ENCODE measurements at regions not wholly inside any gene's neighbourhood (a gene's known extent, or its start where the extent isn't known, plus 50 kb on each side); places are given as distances from the start of the nearest gene placed in this dataset.

GRCh38 chr10:118193642-118194041, 146.9 kb upstream of the RAB11FIP2 start:
- no peak overlapping the region for H3K4me3 ChIP-seq (ENCODE audit: low read depth in 1 of 3, low read length in 3 of 3)
- no peak for DNase-seq (ENCODE audit: low spot score)
- WGBS, result 67% methylated on average over 4 of the region's 4 CpGs
- no peaks in the 10 kb centered on the region for H3K36me3 ChIP-seq (ENCODE audit: control insufficient read depth in 4 of 4, insufficient read depth in 3 of 4, low read depth in 1 of 4, low read length in 3 of 4)
- H3K27ac ChIP-seq (ENCODE audit: low read depth in 1 of 2, low read length in 2 of 2), result no peak overlapping the region
- H3K9ac ChIP-seq (ENCODE audit: low read depth in 1 of 2, low read length in 2 of 2), result no peak overlapping the region
- TF ChIP-seq RAD21 (IDR thresholded peaks at IDR 0.05) (no peak), JUND (IDR thresholded peaks at IDR 0.05) (no peak), RXRA (IDR thresholded peaks at IDR 0.05) (no peak), FOXA2 (IDR thresholded peaks at IDR 0.05) (no peak), SP1 (IDR thresholded peaks at IDR 0.05) (no peak), ATF3 (IDR thresholded peaks at IDR 0.05) (no peak), HNF4G (IDR thresholded peaks at IDR 0.05) (no peak), GABPA (IDR thresholded peaks at IDR 0.05 in 1 of 2, conservative IDR thresholded peaks at IDR 0.05 in 1 of 2) (no peak), FOXA1 (IDR thresholded peaks at IDR 0.05) (no peak), TAF1 (conservative IDR thresholded peaks at IDR 0.05) (no peak), YY1 (IDR thresholded peaks at IDR 0.05) (no peak)
- TF ChIP-seq, protein P1, sequence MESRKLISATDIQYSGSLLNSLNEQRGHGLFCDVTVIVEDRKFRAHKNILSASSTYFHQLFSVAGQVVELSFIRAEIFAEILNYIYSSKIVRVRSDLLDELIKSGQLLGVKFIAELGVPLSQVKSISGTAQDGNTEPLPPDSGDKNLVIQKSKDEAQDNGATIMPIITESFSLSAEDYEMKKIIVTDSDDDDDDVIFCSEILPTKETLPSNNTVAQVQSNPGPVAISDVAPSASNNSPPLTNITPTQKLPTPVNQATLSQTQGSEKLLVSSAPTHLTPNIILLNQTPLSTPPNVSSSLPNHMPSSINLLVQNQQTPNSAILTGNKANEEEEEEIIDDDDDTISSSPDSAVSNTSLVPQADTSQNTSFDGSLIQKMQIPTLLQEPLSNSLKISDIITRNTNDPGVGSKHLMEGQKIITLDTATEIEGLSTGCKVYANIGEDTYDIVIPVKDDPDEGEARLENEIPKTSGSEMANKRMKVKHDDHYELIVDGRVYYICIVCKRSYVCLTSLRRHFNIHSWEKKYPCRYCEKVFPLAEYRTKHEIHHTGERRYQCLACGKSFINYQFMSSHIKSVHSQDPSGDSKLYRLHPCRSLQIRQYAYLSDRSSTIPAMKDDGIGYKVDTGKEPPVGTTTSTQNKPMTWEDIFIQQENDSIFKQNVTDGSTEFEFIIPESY (IDR thresholded peaks at IDR 0.05), result no peak
- TF ChIP-seq, protein P2, sequence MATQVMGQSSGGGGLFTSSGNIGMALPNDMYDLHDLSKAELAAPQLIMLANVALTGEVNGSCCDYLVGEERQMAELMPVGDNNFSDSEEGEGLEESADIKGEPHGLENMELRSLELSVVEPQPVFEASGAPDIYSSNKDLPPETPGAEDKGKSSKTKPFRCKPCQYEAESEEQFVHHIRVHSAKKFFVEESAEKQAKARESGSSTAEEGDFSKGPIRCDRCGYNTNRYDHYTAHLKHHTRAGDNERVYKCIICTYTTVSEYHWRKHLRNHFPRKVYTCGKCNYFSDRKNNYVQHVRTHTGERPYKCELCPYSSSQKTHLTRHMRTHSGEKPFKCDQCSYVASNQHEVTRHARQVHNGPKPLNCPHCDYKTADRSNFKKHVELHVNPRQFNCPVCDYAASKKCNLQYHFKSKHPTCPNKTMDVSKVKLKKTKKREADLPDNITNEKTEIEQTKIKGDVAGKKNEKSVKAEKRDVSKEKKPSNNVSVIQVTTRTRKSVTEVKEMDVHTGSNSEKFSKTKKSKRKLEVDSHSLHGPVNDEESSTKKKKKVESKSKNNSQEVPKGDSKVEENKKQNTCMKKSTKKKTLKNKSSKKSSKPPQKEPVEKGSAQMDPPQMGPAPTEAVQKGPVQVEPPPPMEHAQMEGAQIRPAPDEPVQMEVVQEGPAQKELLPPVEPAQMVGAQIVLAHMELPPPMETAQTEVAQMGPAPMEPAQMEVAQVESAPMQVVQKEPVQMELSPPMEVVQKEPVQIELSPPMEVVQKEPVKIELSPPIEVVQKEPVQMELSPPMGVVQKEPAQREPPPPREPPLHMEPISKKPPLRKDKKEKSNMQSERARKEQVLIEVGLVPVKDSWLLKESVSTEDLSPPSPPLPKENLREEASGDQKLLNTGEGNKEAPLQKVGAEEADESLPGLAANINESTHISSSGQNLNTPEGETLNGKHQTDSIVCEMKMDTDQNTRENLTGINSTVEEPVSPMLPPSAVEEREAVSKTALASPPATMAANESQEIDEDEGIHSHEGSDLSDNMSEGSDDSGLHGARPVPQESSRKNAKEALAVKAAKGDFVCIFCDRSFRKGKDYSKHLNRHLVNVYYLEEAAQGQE (IDR thresholded peaks at IDR 0.05), result no peak
- TF ChIP-seq, protein P3, sequence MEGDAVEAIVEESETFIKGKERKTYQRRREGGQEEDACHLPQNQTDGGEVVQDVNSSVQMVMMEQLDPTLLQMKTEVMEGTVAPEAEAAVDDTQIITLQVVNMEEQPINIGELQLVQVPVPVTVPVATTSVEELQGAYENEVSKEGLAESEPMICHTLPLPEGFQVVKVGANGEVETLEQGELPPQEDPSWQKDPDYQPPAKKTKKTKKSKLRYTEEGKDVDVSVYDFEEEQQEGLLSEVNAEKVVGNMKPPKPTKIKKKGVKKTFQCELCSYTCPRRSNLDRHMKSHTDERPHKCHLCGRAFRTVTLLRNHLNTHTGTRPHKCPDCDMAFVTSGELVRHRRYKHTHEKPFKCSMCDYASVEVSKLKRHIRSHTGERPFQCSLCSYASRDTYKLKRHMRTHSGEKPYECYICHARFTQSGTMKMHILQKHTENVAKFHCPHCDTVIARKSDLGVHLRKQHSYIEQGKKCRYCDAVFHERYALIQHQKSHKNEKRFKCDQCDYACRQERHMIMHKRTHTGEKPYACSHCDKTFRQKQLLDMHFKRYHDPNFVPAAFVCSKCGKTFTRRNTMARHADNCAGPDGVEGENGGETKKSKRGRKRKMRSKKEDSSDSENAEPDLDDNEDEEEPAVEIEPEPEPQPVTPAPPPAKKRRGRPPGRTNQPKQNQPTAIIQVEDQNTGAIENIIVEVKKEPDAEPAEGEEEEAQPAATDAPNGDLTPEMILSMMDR (IDR thresholded peaks at IDR 0.05; ENCODE audit: low read depth, low read length, missing input control), result no peak
- H3K4me1 ChIP-seq (ENCODE audit: control insufficient read depth in 4 of 4, insufficient read depth in 4 of 4, low read length in 3 of 4), result no peaks in the 10 kb centered on the region
- H3K27me3 ChIP-seq (ENCODE audit: control insufficient read depth in 4 of 4, insufficient read depth in 4 of 4, low read length in 3 of 4), result no peaks in the 10 kb centered on the region
- peaks cover 0 to 5% (median 0%) of the 10 kb centered on the region in 4 donors for H3K9me3 ChIP-seq (ENCODE audit: control insufficient read depth in 4 of 4, low read length in 3 of 4)

- DNase-seq (ENCODE audit: low spot score), result no peak
- Histone ChIP-seq H3K4me1 (ENCODE audit: control insufficient read depth in 4 of 4, insufficient read depth in 4 of 4, low read length in 3 of 4) (no peaks in the 10 kb centered on the region), H3K36me3 (ENCODE audit: control insufficient read depth in 4 of 4, insufficient read depth in 3 of 4, low read depth in 1 of 4, low read length in 3 of 4) (no peaks in the 10 kb centered on the region), H3K27me3 (ENCODE audit: control insufficient read depth in 4 of 4, insufficient read depth in 4 of 4, low read length in 3 of 4) (no peaks in the 10 kb centered on the region), H3K4me3 (ENCODE audit: low read depth in 1 of 3, low read length in 3 of 3) (no peak overlapping the region), H3K9ac (ENCODE audit: low read depth in 1 of 2, low read length in 2 of 2) (no peak overlapping the region), H3K9me3 (ENCODE audit: control insufficient read depth in 4 of 4, low read length in 3 of 4) (peaks cover 0 to 4% (median 2%) of the 10 kb centered on the region in 4 donors), H3K27ac (ENCODE audit: low read depth in 1 of 2, low read length in 2 of 2) (no peak overlapping the region)
- WGBS, result 88% methylated on average over 1 of the region's 1 CpG
- no peak for TF ChIP-seq TAF1 (conservative IDR thresholded peaks at IDR 0.05)
- TF ChIP-seq, protein P3 (IDR thresholded peaks at IDR 0.05; ENCODE audit: low read depth, low read length, missing input control), result no peak
- TF ChIP-seq HNF4G (IDR thresholded peaks at IDR 0.05), result no peak
- no peak for TF ChIP-seq HNF4A (conservative IDR thresholded peaks at IDR 0.05)
- TF ChIP-seq FOXA2 (IDR thresholded peaks at IDR 0.05), result no peak
- TF ChIP-seq, protein P1 (IDR thresholded peaks at IDR 0.05), result no peak
- TF ChIP-seq GABPA (IDR thresholded peaks at IDR 0.05 in 1 of 2, conservative IDR thresholded peaks at IDR 0.05 in 1 of 2), result no peak
- TF ChIP-seq FOXA1 (IDR thresholded peaks at IDR 0.05), result no peak
- no peak for TF ChIP-seq EGR1 (IDR thresholded peaks at IDR 0.05; ENCODE audit: low read depth in 2 of 2)
- TF ChIP-seq JUND (IDR thresholded peaks at IDR 0.05), result no peak
Observed at GRCh38 chr10:118181021-118181420, 134.3 kb upstream of the RAB11FIP2 start.

Measured in liver (tissue), 8 donors.